SKM-1 treated with dmso at 0.1 percent for 144 hours (cell line): ENCODE measurements at regions not wholly inside any gene's neighbourhood (a gene's known extent, or its start where the extent isn't known, plus 50 kb on each side); places are given as distances from the start of the nearest gene placed in this dataset.

Experiments used
- DNase-seq: peaks from one replicate; lab custom pipeline; 2025; ENCODE audit not compliant: unreplicated experiment; lab: John Stamatoyannopoulos, UW

- no peak for DNase-seq
These were observed 92.1 kb upstream of the DAP start for GRCh38 chr5:10853154-10853553.

- DNase-seq: no peak
These were observed 88.2 kb upstream of the DAP start for GRCh38 chr5:10849278-10849677.

DNA sequence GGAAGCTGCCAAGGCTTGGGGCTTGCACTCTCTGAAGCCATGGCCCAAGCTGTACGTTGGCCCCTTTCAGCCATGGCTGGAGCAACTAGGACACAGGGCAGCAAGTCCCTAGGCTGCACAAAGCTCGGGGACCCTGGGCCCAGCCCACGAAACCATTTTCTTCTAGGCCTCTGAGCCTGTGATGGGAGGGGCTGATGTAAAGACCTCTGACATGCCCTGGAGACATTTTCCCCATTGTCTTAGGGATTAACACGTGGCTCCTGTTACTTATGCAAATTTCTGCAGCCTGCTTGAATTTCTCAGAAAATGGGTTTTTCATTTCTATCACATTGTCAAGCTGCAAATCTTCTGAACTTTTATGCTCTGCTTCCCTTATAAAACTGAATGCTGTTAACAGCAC is 83.0 kb upstream of the DAP start:
- DNase-seq: no peak

- no peak for DNase-seq
These were observed 81.8 kb upstream of the DAP start for GRCh38 chr5:10842823-10843222.

- DNase-seq: no peak
These were observed 79.0 kb upstream of the DAP start for GRCh38 chr5:10839916-10840599.

GRCh38 chr5:10839118-10839517 is 78.1 kb upstream of the DAP start:
- no peak for DNase-seq

- DNase-seq: no peak
These were observed 77.0 kb upstream of the DAP start for GRCh38 chr5:10838038-10838437.

DNA sequence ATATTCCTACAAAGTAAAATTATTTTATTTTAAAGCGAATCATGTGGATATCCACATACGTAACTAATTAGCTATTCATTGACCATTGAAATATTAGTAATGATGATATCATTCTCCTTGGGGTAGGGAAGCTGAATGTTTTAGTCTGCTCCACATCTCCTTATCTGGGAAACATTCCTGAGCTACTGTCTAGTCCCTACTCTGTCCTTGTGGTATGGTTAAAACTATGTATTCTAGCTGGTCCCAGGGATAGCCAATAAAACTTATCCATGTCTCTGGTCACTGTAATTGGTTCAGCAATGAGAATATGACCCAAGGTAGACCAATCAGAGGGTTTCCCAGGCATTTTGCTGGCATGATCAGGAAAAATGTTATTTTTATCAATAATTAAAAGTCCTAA is 76.0 kb upstream of the DAP start:
- DNase-seq: no peak

- no peak for DNase-seq
These were observed 73.7 kb upstream of the DAP start for GRCh38 chr5:10834695-10835094.

DNA sequence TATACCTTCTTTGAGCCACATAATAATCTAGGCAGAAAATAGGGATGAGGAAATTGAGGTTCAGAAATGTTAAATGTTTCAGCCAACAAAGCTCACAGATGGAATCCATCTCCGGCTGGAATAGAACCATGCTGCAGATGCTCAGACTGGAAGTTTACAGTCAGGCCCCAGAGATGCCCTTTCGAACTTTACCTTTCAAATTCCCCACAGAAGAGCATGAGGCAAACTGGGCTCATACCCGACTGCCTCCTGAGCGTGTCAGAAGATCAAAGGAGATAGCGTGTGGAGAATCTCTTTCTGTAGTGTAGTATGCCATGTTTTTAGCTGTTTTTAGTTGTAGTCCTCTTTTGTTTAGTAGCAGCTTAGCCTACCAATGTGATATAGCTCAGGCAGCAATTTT is 72.0 kb upstream of the DAP start:
- no peak for DNase-seq

- DNase-seq: no peak
These were observed 71.4 kb upstream of the DAP start for GRCh38 chr5:10832421-10832820.

DNA sequence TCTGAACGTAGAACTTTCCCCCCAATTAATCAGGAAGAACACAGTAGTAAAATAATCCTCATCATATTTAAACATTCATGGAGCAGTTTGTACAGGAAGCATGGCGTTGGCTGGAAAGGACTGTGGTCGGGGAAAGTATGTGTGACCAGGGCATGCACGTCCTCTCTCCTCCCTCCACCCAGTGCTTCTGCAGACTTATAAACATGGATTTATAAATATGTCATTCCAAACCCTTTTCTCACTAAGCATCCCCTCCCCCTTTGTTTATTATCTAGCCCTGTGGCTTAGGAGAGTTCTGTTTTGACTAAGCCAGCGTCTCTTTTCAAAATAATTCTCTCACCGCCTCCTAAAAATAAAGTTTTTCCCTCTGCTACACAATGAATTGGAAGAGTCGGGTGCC is 70.4 kb upstream of the DAP start:
- DNase-seq: no peak

DNA sequence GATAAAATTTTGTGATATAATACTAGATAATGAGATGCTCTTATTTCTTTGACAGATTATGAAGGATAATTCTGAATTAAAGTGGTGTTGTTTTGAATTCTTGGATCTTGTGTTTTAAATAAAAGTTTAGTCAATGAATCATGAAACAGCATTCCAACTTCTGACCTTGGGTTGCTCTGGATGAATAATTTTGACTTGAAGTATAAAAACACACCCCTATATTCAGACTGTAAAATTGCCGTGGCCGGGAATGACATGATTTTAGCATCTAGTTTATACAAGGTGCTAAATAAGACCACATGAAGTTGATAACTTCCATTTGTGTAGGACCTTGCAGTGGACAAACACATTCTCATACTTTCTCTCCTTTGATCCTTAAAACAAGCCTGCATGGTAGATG is 67.2 kb upstream of the DAP start:
- DNase-seq: no peak

- DNase-seq: no peak
These were observed 66.5 kb upstream of the DAP start for GRCh38 chr5:10827571-10827970.

GRCh38 chr5:10826971-10827370 is 65.9 kb upstream of the DAP start:
- no peak for DNase-seq

DNA sequence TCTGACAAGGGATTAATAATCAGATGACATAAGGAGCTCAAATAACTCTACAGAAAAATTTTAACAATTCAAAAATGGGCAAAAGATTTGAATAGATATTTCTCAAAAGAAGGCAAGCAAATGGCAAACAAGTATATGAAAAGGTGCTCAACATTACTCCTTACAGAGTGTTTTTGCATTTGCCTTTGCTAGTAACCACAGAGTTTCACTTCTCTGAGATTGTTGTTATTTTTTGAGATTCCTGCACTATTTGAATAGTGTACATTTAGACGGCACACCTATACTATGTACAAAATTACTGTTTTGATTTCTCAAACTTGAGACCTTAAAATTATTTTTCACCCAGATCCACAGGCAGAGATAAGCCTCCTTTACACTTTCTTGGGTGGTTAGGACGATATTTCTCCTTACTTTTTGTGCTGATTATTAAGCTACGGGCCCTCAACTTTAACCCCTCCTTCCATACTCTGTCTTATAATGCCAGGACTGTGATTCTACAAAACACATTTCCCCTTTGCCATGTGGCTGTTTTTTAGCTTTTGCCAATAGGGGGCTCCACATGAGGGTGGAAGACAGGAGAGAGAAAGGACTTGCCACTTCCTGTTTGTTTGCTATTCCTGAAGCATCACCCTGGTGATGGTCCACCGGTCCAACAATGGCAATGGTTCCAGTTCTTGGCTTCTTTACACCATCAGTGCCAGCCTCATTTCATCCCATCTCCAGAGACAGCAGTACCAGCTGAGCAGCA is 65.0 kb upstream of the DAP start:
- DNase-seq: no peak

- DNase-seq: no peak
These were observed 51.2 kb upstream of the DAP start for GRCh38 chr5:10812218-10812617.
